C1 segment of cervical spinal cord (tissue), 14 donors: ENCODE measurements at regions not wholly inside any gene's neighbourhood (a gene's known extent, or its start where the extent isn't known, plus 50 kb on each side); places are given as distances from the start of the nearest gene placed in this dataset.
"Not testable (repeated sequence)": the region's sequence is repeated elsewhere in the genome, so short reads cannot be mapped to it uniquely, and the experiment has no call there.

Experiments used
- DNase-seq, 14 donors: peaks; one replicate each; lab custom pipeline; 2025; lab: John Stamatoyannopoulos, UW

GRCh38 chr3:177385831-177386301, 188.6 kb upstream of the TBL1XR1 start:
- DNase-seq, result no peak

GRCh38 chr3:177388209-177388608, 190.9 kb upstream of the TBL1XR1 start:
- no peak for DNase-seq

GRCh38 chr3:177394231-177395024, 197.1 kb upstream of the TBL1XR1 start:
- not testable (repeated sequence) for DNase-seq

- no peak for DNase-seq
Measured at GRCh38 chr3:177396733-177397132, 199.5 kb upstream of the TBL1XR1 start.

GRCh38 chr3:177401375-177401774, 204.1 kb upstream of the TBL1XR1 start:
- no peak for DNase-seq

GRCh38 chr3:177402533-177402932, 205.3 kb upstream of the TBL1XR1 start:
- DNase-seq, result no peak

GRCh38 chr3:177405191-177405672, 207.9 kb upstream of the TBL1XR1 start:
- no peak for DNase-seq

- DNase-seq, result peak in 2 of 14 donors; percentile 26 to 92
Measured at GRCh38 chr3:177410730-177411129, 213.4 kb upstream of the TBL1XR1 start.

- no peak for DNase-seq
Measured at GRCh38 chr3:177411201-177411600, 213.9 kb upstream of the TBL1XR1 start.

GRCh38 chr3:177412677-177413170, 215.4 kb upstream of the TBL1XR1 start:
- DNase-seq, result not testable (repeated sequence)

- no peak for DNase-seq
Measured at GRCh38 chr3:177414093-177414492, 216.8 kb upstream of the TBL1XR1 start.

GRCh38 chr3:177418787-177419186, 221.5 kb upstream of the TBL1XR1 start:
- DNase-seq, result no peak

- DNase-seq, result peak in 1 of 14 donors; percentile 5
Measured at GRCh38 chr3:177419904-177420601, 222.8 kb upstream of the TBL1XR1 start.

GRCh38 chr3:177420651-177421480, 223.6 kb upstream of the TBL1XR1 start:
- DNase-seq, result no peak

GRCh38 chr3:177421481-177421785, 224.2 kb upstream of the TBL1XR1 start:
- no peak for DNase-seq

- DNase-seq, result no peak
Measured at GRCh38 chr3:177424521-177424920, 227.2 kb upstream of the TBL1XR1 start.

GRCh38 chr3:177425042-177425441, 227.8 kb upstream of the TBL1XR1 start:
- DNase-seq, result no peak

GRCh38 chr3:177426106-177426877, 229.0 kb upstream of the TBL1XR1 start:
- no peak for DNase-seq

GRCh38 chr3:177426878-177427495, 229.7 kb upstream of the TBL1XR1 start:
- DNase-seq, result no peak

GRCh38 chr3:177427540-177427939, 230.3 kb upstream of the TBL1XR1 start:
- no peak for DNase-seq

GRCh38 chr3:177429079-177429478, 231.8 kb upstream of the TBL1XR1 start:
- DNase-seq, result no peak
